GM12891 (cell line): ENCODE measurements at regions not wholly inside any gene's neighbourhood (a gene's known extent, or its start where the extent isn't known, plus 50 kb on each side); places are given as distances from the start of the nearest gene placed in this dataset.

ENCODE experiments used
- DNase-seq: peaks from one replicate; pipeline ENCODE4 v3.0.0; 2011; ENCODE audit warnings: low spot score; ENCODE audit not compliant: insufficient read length
- FAIRE-seq: peaks from 2 replicates; lab custom pipeline; 2011; peaks lifted over from hg19 to GRCh38; lab: Jason Lieb, UNC
- PAX5 ChIP-seq: IDR thresholded peaks from 2 replicates; pipeline ENCODE4 v1.6.1; 2011; ENCODE audit warnings: low read length, moderate library complexity, mild to moderate bottlenecking; ENCODE audit not compliant: insufficient read depth, severe bottlenecking
- POLR2A ChIP-seq: IDR thresholded peaks from 2 replicates; pipeline ENCODE4 v1.6.1; 2011; ENCODE audit warnings: low read depth, low read length, control low read depth
- POLR2AphosphoS5 ChIP-seq: IDR thresholded peaks from 2 replicates; pipeline ENCODE4 v1.6.1; 2011; ENCODE audit warnings: low read depth, low read length, control low read depth
- POU2F2 ChIP-seq: IDR thresholded peaks from 2 replicates; pipeline ENCODE4 v1.6.1; 2011; ENCODE audit warnings: low read depth, mild to moderate bottlenecking, control low read depth, low read length, moderate library complexity
- SPI1 ChIP-seq: IDR thresholded peaks from 2 replicates; pipeline ENCODE4 v1.6.1; 2011; ENCODE audit warnings: low read depth, low read length, control low read depth
- TAF1 ChIP-seq: IDR thresholded peaks from 2 replicates; pipeline ENCODE4 v1.6.1; 2011; ENCODE audit warnings: low read depth, low read length, control low read depth

GRCh38 chr21:20315042-20315441 lies 683.2 kb upstream of the NCAM2 start:
- TF ChIP-seq POLR2AphosphoS5: no peak
- TF ChIP-seq TAF1: no peak
- no peak for TF ChIP-seq POU2F2
- no peak for TF ChIP-seq POLR2A
- no peak for TF ChIP-seq SPI1
- TF ChIP-seq PAX5: no peak
- no peak for DNase-seq
- FAIRE-seq: no peak

GRCh38 chr21:20329636-20330035 lies 668.6 kb upstream of the NCAM2 start:
- DNase-seq (no peak), FAIRE-seq (no peak)
- TF ChIP-seq TAF1 (no peak), POU2F2 (no peak), POLR2AphosphoS5 (no peak), POLR2A (no peak), PAX5 (no peak), SPI1 (no peak)

- FAIRE-seq (no peak), DNase-seq (no peak)
- TF ChIP-seq POLR2AphosphoS5 (no peak), POLR2A (no peak), POU2F2 (no peak), PAX5 (no peak), SPI1 (no peak), TAF1 (no peak)
Observed at GRCh38 chr21:20330652-20331051, 667.6 kb upstream of the NCAM2 start.

GRCh38 chr21:20334585-20334984 lies 663.6 kb upstream of the NCAM2 start:
- no peak for FAIRE-seq
- no peak for DNase-seq
- no peak for TF ChIP-seq POLR2A
- TF ChIP-seq PAX5: no peak
- TF ChIP-seq TAF1: no peak
- TF ChIP-seq POU2F2: no peak

- DNase-seq (no peak), FAIRE-seq (no peak)
- TF ChIP-seq PAX5 (no peak), POLR2A (no peak), SPI1 (no peak), TAF1 (no peak), POLR2AphosphoS5 (no peak), POU2F2 (no peak)
Observed at GRCh38 chr21:20341431-20341830, 656.8 kb upstream of the NCAM2 start.

- FAIRE-seq: no peak
Observed at GRCh38 chr21:20343186-20343585, 655.0 kb upstream of the NCAM2 start.

GRCh38 chr21:20351138-20351537 lies 647.1 kb upstream of the NCAM2 start:
- DNase-seq (no peak), FAIRE-seq (no peak)
- TF ChIP-seq SPI1 (no peak), POLR2AphosphoS5 (no peak), TAF1 (no peak), POLR2A (no peak), POU2F2 (no peak), PAX5 (no peak)

More at GRCh38 chr21:20343186-20343585, 655.0 kb upstream of the NCAM2 start:
- TF ChIP-seq POLR2A: no peak
- TF ChIP-seq SPI1: no peak
- DNase-seq: no peak

GRCh38 chr21:20353351-20353750 lies 644.9 kb upstream of the NCAM2 start:
- TF ChIP-seq TAF1 (no peak), PAX5 (no peak), POLR2A (no peak), POU2F2 (no peak)
- FAIRE-seq: no peak
- DNase-seq: no peak

- no peak for TF ChIP-seq POU2F2
- no peak for TF ChIP-seq SPI1
- no peak for TF ChIP-seq POLR2AphosphoS5
- TF ChIP-seq PAX5: no peak
- TF ChIP-seq POLR2A: no peak
- no peak for TF ChIP-seq TAF1
- DNase-seq (no peak), FAIRE-seq (no peak)
Observed at GRCh38 chr21:20373031-20373430, 625.2 kb upstream of the NCAM2 start.

GRCh38 chr21:20377250-20377649 lies 621.0 kb upstream of the NCAM2 start:
- no peak for DNase-seq
- no peak for FAIRE-seq
- TF ChIP-seq SPI1 (no peak), POLR2AphosphoS5 (no peak), PAX5 (no peak), TAF1 (no peak), POU2F2 (no peak)
